ENCODE measurements at regions not wholly inside any gene's neighbourhood (a gene's known extent, or its start where the extent isn't known, plus 50 kb on each side); places are given as distances from the start of the nearest gene placed in this dataset.

DNA sequence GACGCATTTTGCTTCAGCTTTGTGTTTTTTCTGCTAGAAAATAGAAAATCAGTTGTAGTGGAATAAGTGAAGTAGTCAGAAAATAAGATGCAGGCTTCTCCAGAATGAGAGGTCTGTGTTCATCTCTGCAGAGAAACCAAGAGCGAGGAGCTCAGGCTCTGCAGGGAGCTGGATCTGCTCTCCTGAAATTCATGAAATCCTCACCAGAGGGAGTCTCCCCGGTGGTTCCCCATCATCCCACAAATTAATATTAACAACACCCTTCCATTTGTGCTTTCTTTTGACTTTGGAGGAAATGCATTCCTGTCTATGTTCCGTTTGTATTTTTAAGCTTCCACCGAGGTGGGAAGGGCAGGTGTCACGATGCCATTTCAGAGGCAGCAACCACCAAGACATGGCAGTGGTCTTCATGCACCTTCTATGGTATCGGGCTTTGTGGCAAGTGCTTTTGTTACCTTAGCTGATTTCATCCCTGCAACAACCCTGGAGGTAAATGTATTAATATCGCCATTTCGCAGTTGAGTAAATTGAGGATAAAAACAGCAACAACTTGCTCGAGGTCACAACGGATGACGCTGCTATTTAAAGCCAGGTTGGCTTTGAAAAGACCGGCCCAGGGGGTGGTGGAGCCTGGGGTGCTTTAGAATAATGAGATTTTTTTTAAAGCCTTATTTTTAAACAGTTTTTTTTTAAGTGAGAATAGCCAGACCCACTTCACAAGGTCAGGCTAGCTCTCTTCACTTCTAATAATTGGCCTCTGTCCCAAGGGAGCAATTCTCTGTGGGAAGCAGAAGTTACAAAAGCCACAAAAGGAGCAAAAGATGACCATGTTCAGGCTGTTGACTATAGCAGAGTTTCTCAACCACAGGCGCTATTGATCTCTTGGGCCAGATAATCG, 367.6 kb upstream of the ERCC4 start:
- Histone ChIP-seq H3K36me3 (no peaks in the 10 kb centered on the region), H3K27me3 (no peaks in the 10 kb centered on the region), H3K4me3 (no peak overlapping the region), H3K4me1 (no peaks in the 10 kb centered on the region), H3K9me3 (no peaks in the 10 kb centered on the region), H3K27ac (no peak overlapping the region)
- intact Hi-C loops (cut with DNase I), result no loop called here
- 63% methylated on average over 15 of the region's 15 CpGs for WGBS (ENCODE audit: insufficient coverage, low coverage, low lambda C conversion rate, missing lambda C conversion rate)
- ATAC-seq, result no peak
- TF ChIP-seq, protein P1, sequence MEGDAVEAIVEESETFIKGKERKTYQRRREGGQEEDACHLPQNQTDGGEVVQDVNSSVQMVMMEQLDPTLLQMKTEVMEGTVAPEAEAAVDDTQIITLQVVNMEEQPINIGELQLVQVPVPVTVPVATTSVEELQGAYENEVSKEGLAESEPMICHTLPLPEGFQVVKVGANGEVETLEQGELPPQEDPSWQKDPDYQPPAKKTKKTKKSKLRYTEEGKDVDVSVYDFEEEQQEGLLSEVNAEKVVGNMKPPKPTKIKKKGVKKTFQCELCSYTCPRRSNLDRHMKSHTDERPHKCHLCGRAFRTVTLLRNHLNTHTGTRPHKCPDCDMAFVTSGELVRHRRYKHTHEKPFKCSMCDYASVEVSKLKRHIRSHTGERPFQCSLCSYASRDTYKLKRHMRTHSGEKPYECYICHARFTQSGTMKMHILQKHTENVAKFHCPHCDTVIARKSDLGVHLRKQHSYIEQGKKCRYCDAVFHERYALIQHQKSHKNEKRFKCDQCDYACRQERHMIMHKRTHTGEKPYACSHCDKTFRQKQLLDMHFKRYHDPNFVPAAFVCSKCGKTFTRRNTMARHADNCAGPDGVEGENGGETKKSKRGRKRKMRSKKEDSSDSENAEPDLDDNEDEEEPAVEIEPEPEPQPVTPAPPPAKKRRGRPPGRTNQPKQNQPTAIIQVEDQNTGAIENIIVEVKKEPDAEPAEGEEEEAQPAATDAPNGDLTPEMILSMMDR (IDR thresholded peaks at IDR 0.05), result no peak
- no peak for DNase-seq

GRCh38 chr16:13552960-13553257, 367.0 kb upstream of the ERCC4 start:
- H3K36me3 ChIP-seq, result no peaks in the 10 kb centered on the region
- DNase-seq (no peak), ATAC-seq (no peak)
- TF ChIP-seq POLR2A (IDR thresholded peaks at IDR 0.05), result no peak
- TF ChIP-seq, protein P1 (IDR thresholded peaks at IDR 0.05), result no peak
- no peak overlapping the region for H3K27ac ChIP-seq
- no peaks in the 10 kb centered on the region for H3K9me3 ChIP-seq
- intact Hi-C loops (cut with DNase I), result no loop called here
- no peaks in the 10 kb centered on the region for H3K27me3 ChIP-seq
- H3K4me1 ChIP-seq, result no peaks in the 10 kb centered on the region
- H3K4me3 ChIP-seq, result no peak overlapping the region

- no peak overlapping the region for H3K27ac ChIP-seq
- DNase-seq, result no peak
- no peaks in the 10 kb centered on the region for H3K27me3 ChIP-seq
- 68% methylated on average over 5 of the region's 6 CpGs for WGBS (ENCODE audit: insufficient coverage, low coverage, low lambda C conversion rate, missing lambda C conversion rate)
- no peaks in the 10 kb centered on the region for H3K4me1 ChIP-seq
- intact Hi-C loops (cut with DNase I), result no loop called here
- no peak overlapping the region for H3K4me3 ChIP-seq
- TF ChIP-seq, protein P1 (IDR thresholded peaks at IDR 0.05), result no peak
- TF ChIP-seq POLR2A (IDR thresholded peaks at IDR 0.05), result no peak
- no peaks in the 10 kb centered on the region for H3K36me3 ChIP-seq
- no peak for ATAC-seq
- no peaks in the 10 kb centered on the region for H3K9me3 ChIP-seq
Measured at GRCh38 chr16:13553453-13553985, 366.4 kb upstream of the ERCC4 start.

- intact Hi-C loops (cut with DNase I), result no loop called here
- Histone ChIP-seq H3K27me3 (no peaks in the 10 kb centered on the region), H3K4me3 (no peak overlapping the region), H3K9me3 (no peaks in the 10 kb centered on the region), H3K36me3 (no peaks in the 10 kb centered on the region), H3K4me1 (no peaks in the 10 kb centered on the region), H3K27ac (no peak overlapping the region)
- ATAC-seq (no peak), DNase-seq (no peak)
- TF ChIP-seq, protein P1 (IDR thresholded peaks at IDR 0.05), result no peak
- no peak for TF ChIP-seq POLR2A (IDR thresholded peaks at IDR 0.05)
Measured at GRCh38 chr16:13554005-13554404, 365.9 kb upstream of the ERCC4 start.

Measured in right lobe of liver (tissue), 6 donors.